BLaER1 treated with 17β-estradiol and CSF1 and Interleukin-3, amounts not matched to agents 10 nM and 100 nM (cell line): ENCODE measurements at regions not wholly inside any gene's neighbourhood (a gene's known extent, or its start where the extent isn't known, plus 50 kb on each side); places are given as distances from the start of the nearest gene placed in this dataset.

Experiments used
- H3K27ac ChIP-seq, 11 experiments: shearing (Covaris generic); formaldehyde crosslinking; 2 replicates each; pipeline ENCODE4 v1.8.1; 2022
- H3K27me3 ChIP-seq, 11 experiments: shearing (Covaris generic); formaldehyde crosslinking; 2 replicates each; pipeline ENCODE4 v1.8.1; 2022
- H3K36me3 ChIP-seq, 11 experiments: shearing (Covaris generic); formaldehyde crosslinking; 2 replicates each; pipeline ENCODE4 v1.8.1; 2022
- H3K4me1 ChIP-seq, 10 experiments: shearing (Covaris generic); formaldehyde crosslinking; 2 replicates each; pipeline ENCODE4 v1.8.1; 2022
- H3K4me2 ChIP-seq, 11 experiments: shearing (Covaris generic); formaldehyde crosslinking; 2 replicates each; pipeline ENCODE4 v1.8.1; 2022
- H3K4me3 ChIP-seq, 10 experiments: shearing (Covaris generic); formaldehyde crosslinking; 2 replicates each; pipeline ENCODE4 v1.8.1; 2022
- H3K9ac ChIP-seq, 11 experiments: shearing (Covaris generic); formaldehyde crosslinking; 2 replicates each; pipeline ENCODE4 v1.8.1; 2022
- H3K9me3 ChIP-seq, 11 experiments: shearing (Covaris generic); formaldehyde crosslinking; replicated peaks in 1 of 11; 2 replicates each; pipeline ENCODE4 v1.8.1; 2022
- H4K20me1 ChIP-seq, 11 experiments: shearing (Covaris generic); formaldehyde crosslinking; 2 replicates each; pipeline ENCODE4 v1.8.1; 2022
- Cebpa-rat ChIP-seq, 11 experiments: shearing (Covaris generic); IDR thresholded peaks; 2 replicates each; pipeline ENCODE4 v1.8.1; 2022

DNA sequence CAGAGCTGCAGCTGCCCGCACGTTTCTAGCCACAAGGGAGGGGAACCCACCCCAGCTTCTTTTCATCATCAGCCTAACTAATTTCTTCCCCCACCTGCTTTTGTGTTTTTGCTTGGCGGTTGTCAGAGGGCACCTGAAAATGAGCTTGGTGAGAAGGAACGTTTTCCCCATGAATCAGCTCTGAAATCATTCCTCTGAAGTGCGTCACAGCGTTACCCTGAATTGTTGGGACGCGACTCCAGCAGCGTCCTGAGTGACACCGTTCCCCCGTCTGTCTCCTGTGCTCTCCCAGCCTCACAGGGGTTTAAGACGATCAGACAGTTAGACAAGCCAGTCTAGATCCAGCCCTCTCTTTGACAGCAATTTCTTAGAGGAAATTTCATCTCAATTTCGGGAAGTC is 722.9 kb upstream of the EEF2KMT start:
- Histone ChIP-seq H3K4me2 (no peak overlapping the region), H3K27me3 (no peaks in the 10 kb centered on the region), H3K4me3 (no peak overlapping the region), H3K9ac (no peak overlapping the region), H3K27ac (no peak overlapping the region), H3K9me3 (no peaks in the 10 kb centered on the region), H3K4me1 (no peaks in the 10 kb centered on the region), H3K36me3 (no peaks in the 10 kb centered on the region), H4K20me1 (no peaks in the 10 kb centered on the region)
- TF ChIP-seq Cebpa-rat (IDR thresholded peaks at IDR 0.05): no peak

DNA sequence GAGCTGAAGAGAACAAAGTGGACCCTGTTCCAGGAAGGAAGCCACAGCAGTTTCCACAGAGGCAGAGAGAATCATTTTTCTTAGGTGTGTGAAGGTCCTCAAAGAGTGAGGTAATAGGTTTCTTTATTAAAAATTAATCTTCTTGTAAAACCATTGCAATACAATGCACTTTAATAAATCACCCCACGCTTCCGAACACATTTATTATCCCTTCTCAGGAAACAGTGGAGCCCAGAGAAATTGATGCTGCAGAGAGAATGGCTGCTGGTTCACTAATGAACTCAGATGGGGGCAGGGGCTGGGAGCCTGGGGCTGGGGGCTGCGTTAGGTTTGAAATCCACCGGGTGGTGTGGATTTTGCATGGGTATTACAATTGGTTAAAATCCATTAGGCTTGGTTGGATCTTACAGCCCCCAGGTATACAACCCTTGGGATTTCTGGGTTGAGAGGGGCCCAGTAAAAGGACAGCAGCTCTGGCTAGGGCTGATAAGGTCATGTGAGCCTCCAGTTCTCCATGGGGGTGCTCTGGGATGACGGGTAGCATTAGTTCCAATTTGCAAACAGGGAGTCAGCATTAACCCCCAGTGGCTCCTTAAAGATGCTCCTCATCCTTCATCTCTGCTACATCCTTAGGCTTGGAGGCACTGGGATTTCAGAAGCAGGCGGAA is 718.1 kb upstream of the EEF2KMT start:
- Histone ChIP-seq H3K4me3 (no peak overlapping the region), H3K9me3 (no peaks in the 10 kb centered on the region), H3K27ac (no peak overlapping the region), H3K4me2 (no peak overlapping the region), H4K20me1 (no peaks in the 10 kb centered on the region), H3K9ac (no peak overlapping the region), H3K36me3 (no peaks in the 10 kb centered on the region), H3K4me1 (no peaks in the 10 kb centered on the region), H3K27me3 (no peaks in the 10 kb centered on the region)
- no peak for TF ChIP-seq Cebpa-rat (IDR thresholded peaks at IDR 0.05)

DNA sequence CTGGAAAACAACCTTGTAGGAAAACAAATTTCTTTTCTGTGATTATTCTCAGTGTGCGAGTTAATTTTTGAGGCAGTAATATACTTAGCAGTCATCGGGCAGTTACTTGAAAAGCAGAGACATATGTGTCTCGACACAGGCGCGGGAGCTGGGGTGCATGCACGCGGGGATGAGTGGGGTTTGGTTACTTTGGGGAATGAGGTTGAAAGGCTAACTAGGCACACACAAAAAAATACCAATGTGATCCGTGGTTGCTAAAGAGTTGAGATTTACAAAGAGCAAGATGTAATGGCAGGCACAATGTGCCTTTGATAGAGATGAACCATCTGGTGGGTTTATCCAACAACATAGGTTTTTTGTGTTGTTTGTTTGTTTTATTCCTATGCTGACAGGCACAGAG is 703.8 kb upstream of the EEF2KMT start:
- Histone ChIP-seq H3K4me2 (no peak overlapping the region), H3K4me3 (no peak overlapping the region), H3K27ac (no peak overlapping the region), H3K9ac (no peak overlapping the region), H4K20me1 (no peaks in the 10 kb centered on the region; a peak in 1 of 22 replicates), H3K4me1 (no peaks in the 10 kb centered on the region), H3K9me3 (peaks cover 0 to 14% (median 9%) of the 10 kb centered on the region in 11 experiments; a peak in 13 of 22 replicates), H3K27me3 (no peaks in the 10 kb centered on the region), H3K36me3 (no peaks in the 10 kb centered on the region)
- TF ChIP-seq Cebpa-rat (IDR thresholded peaks at IDR 0.05): no peak

DNA sequence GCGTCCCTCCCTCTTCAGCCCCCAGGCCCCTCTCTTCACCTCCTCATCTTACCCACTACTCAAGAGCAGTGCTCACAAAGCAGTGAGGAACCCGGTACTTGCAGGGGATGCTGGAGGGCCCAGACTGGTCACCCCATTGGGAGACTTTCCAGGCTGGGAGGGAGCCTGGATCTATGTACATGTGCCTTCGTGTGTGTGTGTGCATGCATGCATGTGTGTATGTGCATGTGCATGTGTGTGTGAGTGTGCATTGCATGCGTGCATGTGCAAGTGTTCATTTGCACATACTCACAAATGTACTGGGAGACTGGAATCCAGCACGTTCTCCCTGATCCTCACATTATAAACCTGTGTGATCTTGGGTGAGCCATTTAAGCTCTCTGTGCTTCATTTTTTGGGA is 696.0 kb upstream of the EEF2KMT start:
- no peak for TF ChIP-seq Cebpa-rat (IDR thresholded peaks at IDR 0.05)
- H3K9me3 ChIP-seq: peaks cover 0 to under 1% (median 0%) of the 10 kb centered on the region in 11 experiments; a peak in 1 of 22 replicates
- peaks cover 0 to 5% (median 0%) of the 10 kb centered on the region in 10 experiments; a peak in 1 of 20 replicates for H3K4me1 ChIP-seq
- no peak overlapping the region for H3K4me2 ChIP-seq
- H3K27ac ChIP-seq: no peak overlapping the region
- no peak overlapping the region for H3K4me3 ChIP-seq
- H3K27me3 ChIP-seq: no peaks in the 10 kb centered on the region
- H3K36me3 ChIP-seq: no peaks in the 10 kb centered on the region
- no peak overlapping the region for H3K9ac ChIP-seq
- no peaks in the 10 kb centered on the region for H4K20me1 ChIP-seq

DNA sequence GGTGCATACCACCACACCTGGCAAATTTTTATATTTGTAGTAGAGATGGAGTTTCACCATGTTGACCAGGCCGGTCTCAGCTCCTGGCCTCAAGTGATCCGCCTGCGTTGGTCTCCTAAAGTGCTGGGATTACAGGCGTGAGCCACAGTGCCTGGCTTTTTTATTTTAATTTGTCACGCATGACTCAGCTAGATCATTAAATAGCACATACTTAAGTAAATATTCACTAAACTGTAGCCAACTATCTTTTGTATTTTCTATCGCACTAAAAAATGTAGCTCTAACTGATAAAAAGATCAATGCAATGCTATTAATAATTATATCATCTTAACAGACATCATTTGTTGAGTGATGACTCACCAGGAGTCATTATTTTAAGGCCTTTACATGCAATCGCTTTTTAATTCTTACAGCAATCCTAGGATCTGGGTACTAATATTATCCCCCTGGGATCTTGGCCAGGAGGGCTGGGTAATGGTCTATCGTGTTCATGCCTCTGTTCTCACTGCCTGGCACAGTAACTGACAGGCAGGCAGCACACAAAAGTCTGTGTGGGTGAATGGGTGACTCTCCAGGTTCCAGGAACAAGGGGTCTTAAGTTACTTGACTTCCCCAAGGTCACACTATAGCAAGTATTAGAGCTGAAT is 693.5 kb upstream of the EEF2KMT start:
- H3K36me3 ChIP-seq: no peaks in the 10 kb centered on the region
- H3K4me3 ChIP-seq: no peak overlapping the region
- H3K4me2 ChIP-seq: no peak overlapping the region
- TF ChIP-seq Cebpa-rat (IDR thresholded peaks at IDR 0.05): no peak
- no peak overlapping the region for H3K9ac ChIP-seq
- H3K9me3 ChIP-seq: no peaks in the 10 kb centered on the region
- H3K27me3 ChIP-seq: no peaks in the 10 kb centered on the region
- H3K4me1 ChIP-seq: peaks cover 0 to 5% (median 0%) of the 10 kb centered on the region in 10 experiments; a peak in 1 of 20 replicates
- H3K27ac ChIP-seq: no peak overlapping the region
- no peaks in the 10 kb centered on the region for H4K20me1 ChIP-seq

DNA sequence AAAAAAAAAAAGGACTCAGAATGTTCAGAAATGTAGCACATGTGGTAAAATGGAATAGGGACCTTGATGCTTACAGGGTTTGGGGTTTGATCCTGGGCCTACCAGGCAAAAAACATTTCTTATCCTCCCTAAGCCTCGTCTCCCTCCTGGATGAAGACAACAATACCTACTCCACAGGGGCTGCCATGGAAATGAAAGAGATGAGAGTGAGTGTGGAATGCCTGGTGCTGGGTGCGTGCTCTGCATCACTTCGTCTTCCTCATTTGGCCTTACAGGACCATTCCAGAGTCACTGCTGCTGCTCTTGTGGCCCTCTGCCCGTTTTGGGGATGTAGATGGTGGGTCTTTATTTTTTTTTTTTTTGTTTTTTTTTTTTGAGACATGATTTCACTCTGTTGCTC is 692.9 kb upstream of the EEF2KMT start:
- Histone ChIP-seq H3K27ac (no peak overlapping the region), H3K4me3 (no peak overlapping the region), H3K9ac (no peak overlapping the region), H3K36me3 (no peaks in the 10 kb centered on the region), H3K9me3 (peaks cover 0 to 3% (median 0%) of the 10 kb centered on the region in 11 experiments; a peak in 1 of 22 replicates), H3K27me3 (no peaks in the 10 kb centered on the region), H3K4me2 (no peak overlapping the region), H4K20me1 (no peaks in the 10 kb centered on the region), H3K4me1 (peaks cover 0 to 5% (median 0%) of the 10 kb centered on the region in 10 experiments; a peak in 1 of 20 replicates)
- TF ChIP-seq Cebpa-rat (IDR thresholded peaks at IDR 0.05): no peak

DNA sequence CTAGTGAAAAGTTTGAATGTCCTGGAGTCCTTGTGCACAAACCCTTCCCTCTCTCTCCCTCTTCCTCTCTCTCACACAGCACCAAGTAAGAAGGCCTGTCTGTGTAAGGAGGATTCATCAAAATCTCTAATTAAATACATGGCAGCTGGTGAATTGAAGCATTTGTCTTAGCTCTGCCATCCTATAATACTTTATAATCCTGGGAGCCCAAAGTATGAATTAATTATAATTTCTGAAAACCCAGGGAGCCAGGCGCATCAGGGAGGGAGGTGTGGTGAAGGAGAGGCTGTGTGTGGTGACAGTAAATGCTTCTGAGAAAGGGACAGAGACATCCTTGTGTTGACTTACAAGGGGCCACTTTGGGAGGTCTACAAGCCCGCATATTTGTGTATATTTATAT is 691.4 kb upstream of the EEF2KMT start:
- H3K4me1 ChIP-seq: peaks cover 0 to 5% (median 0%) of the 10 kb centered on the region in 10 experiments; a peak in 1 of 20 replicates
- no peaks in the 10 kb centered on the region for H4K20me1 ChIP-seq
- H3K36me3 ChIP-seq: no peaks in the 10 kb centered on the region
- H3K9ac ChIP-seq: no peak overlapping the region
- no peak for TF ChIP-seq Cebpa-rat (IDR thresholded peaks at IDR 0.05)
- no peak overlapping the region for H3K4me3 ChIP-seq
- H3K9me3 ChIP-seq: peaks cover 4 to 17% (median 8%) of the 10 kb centered on the region in 11 experiments; a peak in 11 of 22 replicates
- H3K27ac ChIP-seq: no peak overlapping the region
- H3K27me3 ChIP-seq: no peaks in the 10 kb centered on the region
- H3K4me2 ChIP-seq: no peak overlapping the region

DNA sequence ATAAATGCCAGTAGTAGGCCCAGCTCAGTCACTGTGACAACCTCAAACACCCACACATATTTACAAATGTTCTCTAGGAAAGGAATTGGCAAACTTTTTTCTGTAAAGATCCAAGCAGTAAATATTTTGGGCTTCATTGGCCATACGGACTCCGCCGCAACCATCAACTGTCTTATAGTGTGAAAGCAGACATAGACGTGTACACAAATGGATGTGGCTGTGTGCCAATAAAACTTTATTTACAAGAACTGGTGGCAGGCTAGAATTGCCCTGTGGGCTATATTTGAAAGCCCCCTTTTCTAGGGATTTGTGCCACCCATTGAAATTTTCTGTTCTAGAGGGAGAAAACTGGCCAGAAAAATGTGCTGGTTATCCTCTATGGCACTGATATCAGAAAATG is 683.8 kb upstream of the EEF2KMT start:
- TF ChIP-seq Cebpa-rat (IDR thresholded peaks at IDR 0.05): no peak
- Histone ChIP-seq H3K36me3 (no peaks in the 10 kb centered on the region), H3K9me3 (peaks cover 4 to 23% (median 8%) of the 10 kb centered on the region in 11 experiments; a peak in 11 of 22 replicates), H3K27me3 (no peaks in the 10 kb centered on the region), H4K20me1 (no peaks in the 10 kb centered on the region), H3K9ac (no peak overlapping the region), H3K4me3 (no peak overlapping the region), H3K4me2 (no peak overlapping the region), H3K27ac (no peak overlapping the region), H3K4me1 (no peaks in the 10 kb centered on the region)

DNA sequence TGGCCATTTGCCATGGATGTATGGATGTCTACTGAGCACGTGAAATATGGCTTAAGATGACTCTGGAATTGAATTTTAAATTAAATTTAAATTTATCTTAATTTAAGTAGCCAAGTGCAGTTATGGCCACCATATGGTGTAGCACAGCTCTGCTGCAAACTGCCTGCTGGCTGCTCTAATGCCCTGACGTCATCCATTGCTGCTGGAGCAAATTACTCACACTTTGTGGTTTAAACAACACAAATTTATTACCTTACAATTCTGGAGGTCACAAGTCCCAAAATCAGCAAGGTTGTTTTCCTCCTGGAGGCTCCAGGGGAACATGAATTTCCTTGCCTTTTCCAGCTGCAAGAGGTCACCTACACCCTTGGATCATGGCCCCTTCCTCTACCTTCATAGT is 679.3 kb upstream of the EEF2KMT start:
- Histone ChIP-seq H3K4me3 (no peak overlapping the region), H3K4me1 (no peaks in the 10 kb centered on the region), H3K27ac (no peak overlapping the region), H3K4me2 (no peak overlapping the region), H3K9me3 (no peaks in the 10 kb centered on the region), H3K27me3 (no peaks in the 10 kb centered on the region), H3K36me3 (no peaks in the 10 kb centered on the region), H4K20me1 (no peaks in the 10 kb centered on the region), H3K9ac (no peak overlapping the region)
- no peak for TF ChIP-seq Cebpa-rat (IDR thresholded peaks at IDR 0.05)

DNA sequence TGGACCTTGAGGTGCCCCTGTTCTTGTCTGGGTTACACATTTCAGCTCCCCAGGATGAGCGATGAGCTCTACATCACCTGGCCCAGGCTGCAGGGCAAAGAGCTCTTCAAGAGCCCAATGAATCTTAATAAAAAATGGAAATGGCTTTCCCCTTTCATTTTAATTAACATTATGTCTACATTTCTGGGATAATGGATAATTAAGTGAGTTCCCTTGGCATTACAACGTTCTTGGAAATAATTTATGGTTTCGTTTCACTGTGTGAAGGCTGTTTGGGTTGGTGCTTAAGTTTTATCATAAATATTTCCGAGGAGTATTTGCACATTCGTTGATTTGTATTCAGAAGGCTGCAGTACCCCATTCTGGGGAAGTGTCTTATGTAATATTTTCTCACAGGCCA is 678.3 kb upstream of the EEF2KMT start:
- Histone ChIP-seq H3K4me1 (no peaks in the 10 kb centered on the region), H3K27me3 (no peaks in the 10 kb centered on the region), H3K27ac (no peak overlapping the region), H3K9me3 (no peaks in the 10 kb centered on the region), H3K4me2 (no peak overlapping the region), H3K4me3 (no peak overlapping the region), H3K36me3 (no peaks in the 10 kb centered on the region), H4K20me1 (no peaks in the 10 kb centered on the region), H3K9ac (no peak overlapping the region)
- TF ChIP-seq Cebpa-rat (IDR thresholded peaks at IDR 0.05): no peak
